ENCODE measurements at regions not wholly inside any gene's neighbourhood (a gene's known extent, or its start where the extent isn't known, plus 50 kb on each side); places are given as distances from the start of the nearest gene placed in this dataset.

GRCh38 chr2:215750763-215751162, 262.6 kb downstream of the MREG start:
- no peak overlapping the region for H3K18ac ChIP-seq (ENCODE audit: extremely low read depth, low read length)
- no peak overlapping the region for H2BK20ac ChIP-seq (ENCODE audit: low read length)
- H2BK120ac ChIP-seq (replicated peaks; ENCODE audit: low read depth, low read length), result no peak overlapping the region
- no peak overlapping the region for H4K91ac ChIP-seq (replicated peaks; ENCODE audit: insufficient read length, low read length)
- no peaks in the 10 kb centered on the region for H3K79me2 ChIP-seq (ENCODE audit: control insufficient read depth in 1 of 2, insufficient read depth in 2 of 2, low read length in 2 of 2)
- H3K14ac ChIP-seq (ENCODE audit: insufficient read length), result no peak overlapping the region
- TF ChIP-seq NANOG (IDR thresholded peaks at IDR 0.05; ENCODE audit: insufficient read depth, low read depth, low read length, poor library complexity, severe bottlenecking) (no peak), SIX5 (IDR thresholded peaks at IDR 0.05; ENCODE audit: low read depth, low read length) (no peak), BRCA1 (IDR thresholded peaks at IDR 0.05; ENCODE audit: low read depth, low read length) (no peak), POLR2AphosphoS5 (IDR thresholded peaks at IDR 0.05; ENCODE audit: low read depth, low read length) (no peak), BACH1 (IDR thresholded peaks at IDR 0.05; ENCODE audit: low read length) (no peak), ASH2L (IDR thresholded peaks at IDR 0.05; ENCODE audit: low read length) (no peak), SRF (IDR thresholded peaks at IDR 0.05; ENCODE audit: low read depth, low read length) (no peak), TAF7 (optimal IDR thresholded peaks at IDR 0.05; ENCODE audit: borderline replicate concordance, low read depth, low read length) (no peak), CHD1 (IDR thresholded peaks at IDR 0.05; ENCODE audit: low read depth, low read length) (no peak)
- WGBS, 2 experiments (ENCODE audit: extremely low coverage in 1 of 2, insufficient coverage in 1 of 2, insufficient read length in 1 of 2, insufficient replicate concordance in 2 of 2, low coverage in 1 of 2, low lambda C conversion rate in 2 of 2, missing lambda C conversion rate in 1 of 2), result 82% methylated on average over 4 of the region's 4 CpGs; no CpG with 5 or more reads in 1 of the 2 experiments
- no peak overlapping the region for H2AK5ac ChIP-seq (ENCODE audit: low read depth, low read length)
- no peak overlapping the region for H4K8ac ChIP-seq (ENCODE audit: extremely low read depth, insufficient read depth, low read length)
- no peak overlapping the region for H3K4me3 ChIP-seq (ENCODE audit: extremely low read depth in 1 of 4, insufficient read depth in 2 of 4, low read depth in 3 of 4, low read length in 4 of 4)
- H3K4me2 ChIP-seq (ENCODE audit: insufficient read depth in 1 of 2, low read depth in 2 of 2, low read length in 2 of 2), result no peak overlapping the region
- H2BK15ac ChIP-seq (ENCODE audit: low read length), result no peak overlapping the region
- no peak overlapping the region for H3K9ac ChIP-seq (replicated peaks in 1 of 4; ENCODE audit: extremely low read depth in 1 of 4, low read depth in 3 of 4, low read length in 3 of 4)
- no peak overlapping the region for H3K4ac ChIP-seq (replicated peaks; ENCODE audit: insufficient read length, low read depth, low read length)
- no peaks in the 10 kb centered on the region for H3K9me3 ChIP-seq (ENCODE audit: insufficient read depth in 2 of 2, low read depth in 1 of 2, low read length in 1 of 2)
- H2BK12ac ChIP-seq (ENCODE audit: low read depth, low read length), result no peak overlapping the region
- H3K27me3 ChIP-seq (replicated peaks in 1 of 4; ENCODE audit: control insufficient read depth in 3 of 4, extremely low read depth in 1 of 4, insufficient read depth in 3 of 4, low read length in 3 of 4), result no peaks in the 10 kb centered on the region
- H4K20me1 ChIP-seq (replicated peaks in 1 of 2; ENCODE audit: control insufficient read depth in 1 of 2, insufficient read depth in 2 of 2, low read length in 2 of 2), result no peaks in the 10 kb centered on the region
- no peak overlapping the region for H2AFZ ChIP-seq (ENCODE audit: low read length)
- H3K79me1 ChIP-seq (ENCODE audit: low read depth, low read length), result no peaks in the 10 kb centered on the region
- H3K23me2 ChIP-seq (ENCODE audit: low read depth, low read length), result no peaks in the 10 kb centered on the region
- no peak for DNase-seq (ENCODE audit: low read depth in 1 of 2, low spot score in 2 of 2)
- H3K36me3 ChIP-seq (ENCODE audit: control insufficient read depth in 2 of 4, insufficient read depth in 4 of 4, low read length in 3 of 4), result no peaks in the 10 kb centered on the region
- H3K27ac ChIP-seq (ENCODE audit: low read depth, low read length), result no peak overlapping the region
- ChIA-PET CTCF (ENCODE audit: partially characterized antibody) (interaction anchor here (2.5 kb wide), 1 partner anchor 14 kb away, joined by 6 read pairs; no protein-coding TSS in a partner anchor), POLR2A (ENCODE audit: partially characterized antibody) (no interaction called here)
- no peaks in the 10 kb centered on the region for H3K4me1 ChIP-seq (replicated peaks in 1 of 4; ENCODE audit: control insufficient read depth in 3 of 4, insufficient read depth in 4 of 4, low read length in 3 of 4)
- FAIRE-seq, result no peak
- H3K56ac ChIP-seq (replicated peaks; ENCODE audit: insufficient read length, low read depth, low read length), result no peak overlapping the region
- H3K23ac ChIP-seq (ENCODE audit: insufficient read length), result no peak overlapping the region
- no peak overlapping the region for H4K5ac ChIP-seq (ENCODE audit: insufficient read length, low read depth, low read length)
- no peak overlapping the region for H2BK5ac ChIP-seq (ENCODE audit: low read depth, low read length)

All from H1 (cell line).